LHCN-M2 (cell line): ENCODE measurements at regions not wholly inside any gene's neighbourhood (a gene's known extent, or its start where the extent isn't known, plus 50 kb on each side); places are given as distances from the start of the nearest gene placed in this dataset.

ENCODE experiments used
- DNase-seq: peaks from one replicate; pipeline ENCODE4 v3.0.0-alpha.2; 2012; ENCODE audit warnings: low read depth

GRCh38 chr12:19946550-19946949 lies 421.8 kb upstream of the PDE3A start:
- DNase-seq = peak; percentile 99

GRCh38 chr12:19947344-19947743 lies 421.0 kb upstream of the PDE3A start:
- no peak for DNase-seq

GRCh38 chr12:19951664-19952063 lies 416.7 kb upstream of the PDE3A start:
- DNase-seq = no peak

- DNase-seq = no peak
These were observed 414.6 kb upstream of the PDE3A start for GRCh38 chr12:19953734-19954133.

GRCh38 chr12:19954163-19954562 lies 414.2 kb upstream of the PDE3A start:
- no peak for DNase-seq

GRCh38 chr12:19957308-19958125 lies 410.8 kb upstream of the PDE3A start:
- DNase-seq = no peak

GRCh38 chr12:19958389-19958788 lies 409.9 kb upstream of the PDE3A start:
- DNase-seq = no peak

GRCh38 chr12:19959353-19959752 lies 409.0 kb upstream of the PDE3A start:
- peak; percentile 44 for DNase-seq

GRCh38 chr12:19960527-19960926 lies 407.8 kb upstream of the PDE3A start:
- DNase-seq = no peak

GRCh38 chr12:19962192-19962591 lies 406.1 kb upstream of the PDE3A start:
- no peak for DNase-seq

- DNase-seq = peak; percentile 66
These were observed 404.4 kb upstream of the PDE3A start for GRCh38 chr12:19963972-19964371.

GRCh38 chr12:19964549-19964948 lies 403.8 kb upstream of the PDE3A start:
- DNase-seq = peak; percentile 17

GRCh38 chr12:19965196-19966038 lies 402.9 kb upstream of the PDE3A start:
- no peak for DNase-seq

GRCh38 chr12:19967001-19967400 lies 401.3 kb upstream of the PDE3A start:
- no peak for DNase-seq

- DNase-seq = peak; percentile 93
These were observed 400.9 kb upstream of the PDE3A start for GRCh38 chr12:19967431-19967830.

GRCh38 chr12:19970116-19970515 lies 398.2 kb upstream of the PDE3A start:
- peak; percentile 44 for DNase-seq

GRCh38 chr12:19970821-19971220 lies 397.5 kb upstream of the PDE3A start:
- DNase-seq = no peak

- peak; percentile 14 for DNase-seq
These were observed 396.7 kb upstream of the PDE3A start for GRCh38 chr12:19971361-19972280.

GRCh38 chr12:19972325-19973288 lies 395.7 kb upstream of the PDE3A start:
- peak; percentile 31 for DNase-seq

GRCh38 chr12:19978193-19978592 lies 390.1 kb upstream of the PDE3A start:
- peak; percentile 94 for DNase-seq
